IMR-90 (cell line): ENCODE measurements at regions not wholly inside any gene's neighbourhood (a gene's known extent, or its start where the extent isn't known, plus 50 kb on each side); places are given as distances from the start of the nearest gene placed in this dataset.

Source experiments
- ATAC-seq: fragments of 200-7000 bp; cut with Tn5 transposase; 2 replicates; pipeline ENCODE4 v1.9.1; 2020; ENCODE audit warnings: low read depth, mild to moderate bottlenecking, moderate library complexity
- BruUV-seq: library from RNA; stranded (reverse); fragments of 400-500 nt; replicated peaks from 2 replicates; lab custom pipeline; 2021; lab: Mats Ljungman, UMichigan
- CTCF ChIA-PET: fragments of 300-600 bp; formaldehyde crosslinking; extraction: SDS; loops from one replicate; lab custom pipeline; 2021; ENCODE audit warnings: antibody characterized with exemption; lab: Yijun Ruan, JAX
- POLR2A ChIA-PET: fragments of 300-600 bp; sonication (Branson Sonifier 250); formaldehyde crosslinking; loops from one replicate; lab custom pipeline; 2022; ENCODE audit warnings: antibody characterized with exemption; ENCODE audit not compliant: unreplicated experiment; lab: Charles Lee
- DNase-seq: peaks from one replicate; pipeline ENCODE4 v3.0.0; 2013
- H2AFZ ChIP-seq: replicated peaks from 2 replicates; pipeline ENCODE3; 2013; ENCODE audit warnings: low read length, mild to moderate bottlenecking; ENCODE audit not compliant: poor library complexity
- H2AK5ac ChIP-seq: 2 replicates; pipeline ENCODE4 v1.6.1; 2013; ENCODE audit warnings: low read depth, low read length, inconsistent platforms
- H2AK9ac ChIP-seq: replicated peaks from 2 replicates; pipeline ENCODE3; 2013; ENCODE audit warnings: mild to moderate bottlenecking, low read depth, low read length, moderate library complexity; ENCODE audit not compliant: poor library complexity
- H2BK120ac ChIP-seq: 2 replicates; pipeline ENCODE4 v1.6.1; 2013; ENCODE audit warnings: low read depth, low read length, inconsistent platforms
- H2BK15ac ChIP-seq: 3 replicates; pipeline ENCODE4 v1.6.1; 2013; ENCODE audit warnings: low read depth, low read length, inconsistent platforms
- H2BK20ac ChIP-seq: 2 replicates; pipeline ENCODE4 v1.6.1; 2013; ENCODE audit warnings: low read depth, mild to moderate bottlenecking, inconsistent platforms, low read length, moderate library complexity
- H2BK5ac ChIP-seq: 2 replicates; pipeline ENCODE4 v1.6.1; 2013; ENCODE audit warnings: mild to moderate bottlenecking, low read depth, low read length, inconsistent platforms; ENCODE audit not compliant: poor library complexity, severe bottlenecking
- H3K14ac ChIP-seq: replicated peaks from 2 replicates; pipeline ENCODE4 v1.6.1; 2013; ENCODE audit warnings: low read depth, low read length, inconsistent platforms
- H3K18ac ChIP-seq: 2 replicates; pipeline ENCODE4 v1.6.1; 2013; ENCODE audit warnings: low read depth, low read length, control low read depth
- H3K23ac ChIP-seq: 2 replicates; pipeline ENCODE4 v1.6.1; 2013; ENCODE audit warnings: low read depth, low read length, inconsistent platforms
- H3K27ac ChIP-seq: 2 replicates; pipeline ENCODE4 v1.5.1; 2013; ENCODE audit warnings: mild to moderate bottlenecking, control low read depth, low read length; ENCODE audit not compliant: insufficient read depth
- H3K27me3 ChIP-seq: 2 replicates; pipeline ENCODE4 v1.6.1; 2013; ENCODE audit warnings: low read length; ENCODE audit not compliant: control insufficient read depth, insufficient read depth
- H3K36me3 ChIP-seq: 2 replicates; pipeline ENCODE4 v1.6.1; 2013; ENCODE audit warnings: low read length, mixed read lengths; ENCODE audit not compliant: control insufficient read depth, insufficient read depth
- H3K4ac ChIP-seq: 2 replicates; pipeline ENCODE4 v1.6.1; 2013; ENCODE audit warnings: low read depth, low read length, inconsistent platforms
- H3K4me1 ChIP-seq: 2 replicates; pipeline ENCODE4 v1.6.1; 2013; ENCODE audit warnings: low read length, mixed read lengths; ENCODE audit not compliant: control insufficient read depth, insufficient read depth
- H3K4me2 ChIP-seq: 2 replicates; pipeline ENCODE4 v1.6.1; 2013; ENCODE audit warnings: low read depth, mild to moderate bottlenecking, control low read depth, low read length, moderate library complexity
- H3K4me3 ChIP-seq: 2 replicates; pipeline ENCODE4 v1.5.1; 2013; ENCODE audit warnings: low read depth, mild to moderate bottlenecking, control low read depth, low read length, moderate library complexity; ENCODE audit not compliant: insufficient read depth
- H3K56ac ChIP-seq: 2 replicates; pipeline ENCODE4 v1.6.1; 2013; ENCODE audit warnings: low read length, inconsistent platforms; ENCODE audit not compliant: insufficient read depth; ENCODE audit errors: extremely low read depth
- H3K79me1 ChIP-seq, 2 experiments: 2 replicates each; pipeline ENCODE4 v1.6.1; 2013; ENCODE audit warnings: low read length in 2 of 2, inconsistent platforms in 1 of 2, low read depth in 1 of 2
- H3K9ac ChIP-seq: 2 replicates; pipeline ENCODE4 v1.6.1; 2013; ENCODE audit warnings: low read depth, low read length, control low read depth
- H3K9me1 ChIP-seq: 2 replicates; pipeline ENCODE4 v1.6.1; 2013; ENCODE audit warnings: low read length, inconsistent platforms; ENCODE audit not compliant: insufficient read depth
- H3K9me3 ChIP-seq: 2 replicates; pipeline ENCODE4 v1.6.1; 2013; ENCODE audit warnings: low read length; ENCODE audit not compliant: control insufficient read depth, insufficient read depth
- H4K20me1 ChIP-seq: 2 replicates; pipeline ENCODE4 v1.6.1; 2013; ENCODE audit warnings: low read length, inconsistent platforms; ENCODE audit not compliant: insufficient read depth
- H4K5ac ChIP-seq: 2 replicates; pipeline ENCODE4 v1.6.1; 2013; ENCODE audit warnings: mild to moderate bottlenecking, low read depth, low read length, control low read depth
- H4K8ac ChIP-seq, 2 experiments: 2 replicates each; pipeline ENCODE4 v1.6.1; 2013; ENCODE audit warnings: low read depth in 2 of 2, low read length in 2 of 2, control low read depth in 1 of 2, inconsistent platforms in 1 of 2
- H4K91ac ChIP-seq: 2 replicates; pipeline ENCODE4 v1.6.1; 2013; ENCODE audit warnings: low read depth, low read length, inconsistent platforms; ENCODE audit not compliant: insufficient read depth
- CEBPB ChIP-seq: IDR thresholded peaks from 2 replicates; pipeline ENCODE4 v1.6.1; 2012; ENCODE audit warnings: low read depth, low read length, improper control_type of control experiment
- CHD1 ChIP-seq: IDR thresholded peaks from 2 replicates; pipeline ENCODE4 v1.6.1; 2012; ENCODE audit warnings: low read depth, low read length, improper control_type of control experiment
- ELK1 ChIP-seq: fragments of 150-350 bp; IDR thresholded peaks from 2 replicates; pipeline ENCODE4 v1.6.1; 2016; ENCODE audit warnings: low read depth, mild to moderate bottlenecking, low read length, moderate library complexity, borderline replicate concordance
- MAFK ChIP-seq: IDR thresholded peaks from 2 replicates; pipeline ENCODE4 v1.6.1; 2012; ENCODE audit warnings: low read depth, low read length, improper control_type of control experiment
- MAZ ChIP-seq: IDR thresholded peaks from 2 replicates; pipeline ENCODE4 v1.6.1; 2012; ENCODE audit warnings: low read depth, mild to moderate bottlenecking, low read length, improper control_type of control experiment, moderate library complexity, borderline replicate concordance
- MXI1 ChIP-seq: IDR thresholded peaks from 2 replicates; pipeline ENCODE4 v1.6.1; 2012; ENCODE audit warnings: low read depth, mild to moderate bottlenecking, low read length, moderate library complexity, borderline replicate concordance
- NFE2L2 ChIP-seq: fragments of 150-350 bp; IDR thresholded peaks from 2 replicates; pipeline ENCODE4 v1.6.1; 2016; ENCODE audit warnings: low read depth, mild to moderate bottlenecking, low read length
- RAD21 ChIP-seq: IDR thresholded peaks from 2 replicates; pipeline ENCODE4 v1.6.1; 2012; ENCODE audit warnings: low read length, improper control_type of control experiment
- RCOR1 ChIP-seq: IDR thresholded peaks from 2 replicates; pipeline ENCODE4 v1.6.1; 2012; ENCODE audit warnings: mild to moderate bottlenecking, low read length, improper control_type of control experiment; ENCODE audit not compliant: insufficient replicate concordance
- RFX5 ChIP-seq: IDR thresholded peaks from 2 replicates; pipeline ENCODE4 v1.8.0; 2012; ENCODE audit warnings: low read depth, mild to moderate bottlenecking, low read length, moderate library complexity
- SMC3 ChIP-seq: fragments of 150-350 bp; IDR thresholded peaks from 2 replicates; pipeline ENCODE4 v1.6.1; 2016; ENCODE audit warnings: low read depth, mild to moderate bottlenecking, antibody characterized with exemption, low read length, moderate library complexity
- WGBS, 2 experiments: methylation state at CpG; one replicate each; pipeline versions ENCODE4 v1.1.5 to v1.1.7; 2013; ENCODE audit warnings: missing lambda C conversion rate in 2 of 2; ENCODE audit not compliant: insufficient read length in 1 of 2; ENCODE audit errors: extremely low coverage in 2 of 2; 5-methylcytosine and 5-hydroxymethylcytosine counted together
- dilution Hi-C: fragments of 300-500 bp; cut with HindIII; formaldehyde crosslinking; loops from one replicate; pipeline ENCODE4 v1.14.3; 2018; ENCODE audit warnings: low sequenced_read_pairs; ENCODE audit not compliant: unreplicated experiment
- in situ Hi-C: fragments of 300-500 bp; cut with MboI; formaldehyde crosslinking; loops from 3 replicates; pipeline ENCODE4 v1.14.3; 2019; ENCODE audit warnings: low sequenced_read_pairs, inconsistent platforms, mixed read lengths
- intact Hi-C: fragments of 100-400 bp; cut with micrococcal nuclease; formaldehyde crosslinking; loops from 2 replicates; pipeline ENCODE4 v1.10.0; 2022
- TF ChIP-seq, protein P1 (sequence below): conservative IDR thresholded peaks from 2 replicates; pipeline ENCODE4 v1.5.1; 2012; ENCODE audit warnings: mild to moderate bottlenecking, low read depth, low read length, improper control_type of control experiment

DNA sequence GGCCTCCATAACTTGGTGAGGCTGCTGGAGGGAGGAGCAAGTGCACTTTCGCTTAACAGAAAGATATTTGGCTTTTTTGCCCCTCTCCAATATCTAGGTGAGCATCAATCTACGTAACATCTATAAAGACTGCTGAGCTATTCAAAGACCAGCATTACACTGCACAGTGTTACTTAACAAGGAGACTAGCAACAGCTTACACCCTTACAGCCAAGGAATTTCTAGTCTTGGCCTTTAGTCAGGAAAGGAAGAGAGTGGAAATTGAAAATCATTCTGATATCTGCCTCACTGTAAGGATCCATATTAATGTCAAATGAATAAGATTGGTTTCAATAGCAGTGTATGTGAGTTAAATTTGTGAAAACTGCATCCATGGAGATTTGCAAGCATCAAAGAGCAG, 163.9 kb upstream of the DUSP10 start:
- H4K5ac ChIP-seq = no peak overlapping the region
- DNase-seq (no peak), ATAC-seq (no peak)
- no peak overlapping the region for H3K27ac ChIP-seq
- H4K20me1 ChIP-seq = no peaks in the 10 kb centered on the region
- ChIA-PET POLR2A (no interaction called here), CTCF (no interaction called here)
- H4K91ac ChIP-seq = no peak overlapping the region
- H2AFZ ChIP-seq = no peak overlapping the region
- no peak overlapping the region for H3K4ac ChIP-seq
- no peak overlapping the region for H3K14ac ChIP-seq
- BruUV-seq = no TSS peak
- H3K9me3 ChIP-seq = no peaks in the 10 kb centered on the region
- no peak overlapping the region for H2BK5ac ChIP-seq
- no peak overlapping the region for H3K4me2 ChIP-seq
- no CpG with 5 or more reads among the region's 2 CpGs for WGBS, 2 experiments
- intact Hi-C loops (no loop called here), in situ Hi-C loops (no loop called here), dilution Hi-C loops (no loop called here)
- H2BK20ac ChIP-seq = no peak overlapping the region
- H2AK5ac ChIP-seq = no peak overlapping the region
- no peaks in the 10 kb centered on the region for H3K36me3 ChIP-seq
- no peak overlapping the region for H2AK9ac ChIP-seq
- no peak overlapping the region for H3K4me3 ChIP-seq
- no peaks in the 10 kb centered on the region for H3K79me1 ChIP-seq
- H3K9me1 ChIP-seq = no peaks in the 10 kb centered on the region
- H3K18ac ChIP-seq = no peak overlapping the region
- no peak overlapping the region for H3K56ac ChIP-seq
- H3K23ac ChIP-seq = no peak overlapping the region
- H3K27me3 ChIP-seq = no peaks in the 10 kb centered on the region
- no peak overlapping the region for H3K9ac ChIP-seq
- no peak overlapping the region for H4K8ac ChIP-seq
- H2BK120ac ChIP-seq = no peak overlapping the region
- TF ChIP-seq RCOR1 (no peak), RAD21 (no peak), CHD1 (no peak), CEBPB (no peak), MXI1 (no peak), SMC3 (no peak), MAFK (no peak), MAZ (no peak), RFX5 (no peak), NFE2L2 (no peak), ELK1 (no peak)
- TF ChIP-seq, protein P1, sequence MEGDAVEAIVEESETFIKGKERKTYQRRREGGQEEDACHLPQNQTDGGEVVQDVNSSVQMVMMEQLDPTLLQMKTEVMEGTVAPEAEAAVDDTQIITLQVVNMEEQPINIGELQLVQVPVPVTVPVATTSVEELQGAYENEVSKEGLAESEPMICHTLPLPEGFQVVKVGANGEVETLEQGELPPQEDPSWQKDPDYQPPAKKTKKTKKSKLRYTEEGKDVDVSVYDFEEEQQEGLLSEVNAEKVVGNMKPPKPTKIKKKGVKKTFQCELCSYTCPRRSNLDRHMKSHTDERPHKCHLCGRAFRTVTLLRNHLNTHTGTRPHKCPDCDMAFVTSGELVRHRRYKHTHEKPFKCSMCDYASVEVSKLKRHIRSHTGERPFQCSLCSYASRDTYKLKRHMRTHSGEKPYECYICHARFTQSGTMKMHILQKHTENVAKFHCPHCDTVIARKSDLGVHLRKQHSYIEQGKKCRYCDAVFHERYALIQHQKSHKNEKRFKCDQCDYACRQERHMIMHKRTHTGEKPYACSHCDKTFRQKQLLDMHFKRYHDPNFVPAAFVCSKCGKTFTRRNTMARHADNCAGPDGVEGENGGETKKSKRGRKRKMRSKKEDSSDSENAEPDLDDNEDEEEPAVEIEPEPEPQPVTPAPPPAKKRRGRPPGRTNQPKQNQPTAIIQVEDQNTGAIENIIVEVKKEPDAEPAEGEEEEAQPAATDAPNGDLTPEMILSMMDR = no peak
- no peak overlapping the region for H2BK15ac ChIP-seq
- H3K4me1 ChIP-seq = no peaks in the 10 kb centered on the region
